ENCODE measurements at regions not wholly inside any gene's neighbourhood (a gene's known extent, or its start where the extent isn't known, plus 50 kb on each side); places are given as distances from the start of the nearest gene placed in this dataset.
"Not testable (repeated sequence)": the region's sequence is repeated elsewhere in the genome, so short reads cannot be mapped to it uniquely, and the experiment has no call there.

DNA sequence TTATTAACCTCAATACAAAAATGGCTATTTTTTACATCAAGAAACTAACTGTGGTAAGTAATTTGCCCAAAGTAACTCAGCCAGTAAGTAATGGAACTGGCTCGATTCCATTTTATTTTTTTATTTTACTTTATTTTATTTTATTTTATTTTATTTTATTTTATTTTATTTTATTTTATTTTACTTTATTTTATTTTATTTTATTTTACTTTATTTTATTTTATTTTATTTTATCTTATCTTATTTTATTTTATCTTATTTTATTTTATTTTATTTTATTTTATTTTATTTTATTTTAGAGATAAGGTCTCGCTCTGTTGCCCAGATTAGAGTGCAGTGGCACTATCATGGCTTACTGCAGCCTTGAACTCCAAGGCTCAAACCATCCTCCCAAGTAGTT, 516.3 kb upstream of the API5 start:
- not testable (repeated sequence) for DNase-seq

DNA sequence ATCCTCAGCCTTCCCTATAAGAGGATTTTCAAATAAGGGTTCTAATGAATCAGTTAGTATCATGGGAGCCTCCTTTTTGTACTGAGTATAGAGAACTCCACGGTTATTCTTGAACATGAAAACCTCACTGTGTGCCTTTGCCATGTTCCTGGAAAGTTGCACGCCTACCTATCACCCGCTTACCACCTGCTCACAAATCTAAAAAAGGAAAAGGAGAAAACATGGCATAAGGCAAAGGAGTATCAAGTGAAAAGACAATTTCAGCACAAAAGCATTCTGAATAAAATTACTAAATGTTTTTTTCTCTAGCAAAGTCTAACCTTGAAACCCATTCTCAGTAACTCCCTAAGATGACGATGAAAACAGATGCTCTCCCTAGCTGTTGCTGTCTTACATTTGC, 511.8 kb upstream of the API5 start:
- DNase-seq: no peak

DNA sequence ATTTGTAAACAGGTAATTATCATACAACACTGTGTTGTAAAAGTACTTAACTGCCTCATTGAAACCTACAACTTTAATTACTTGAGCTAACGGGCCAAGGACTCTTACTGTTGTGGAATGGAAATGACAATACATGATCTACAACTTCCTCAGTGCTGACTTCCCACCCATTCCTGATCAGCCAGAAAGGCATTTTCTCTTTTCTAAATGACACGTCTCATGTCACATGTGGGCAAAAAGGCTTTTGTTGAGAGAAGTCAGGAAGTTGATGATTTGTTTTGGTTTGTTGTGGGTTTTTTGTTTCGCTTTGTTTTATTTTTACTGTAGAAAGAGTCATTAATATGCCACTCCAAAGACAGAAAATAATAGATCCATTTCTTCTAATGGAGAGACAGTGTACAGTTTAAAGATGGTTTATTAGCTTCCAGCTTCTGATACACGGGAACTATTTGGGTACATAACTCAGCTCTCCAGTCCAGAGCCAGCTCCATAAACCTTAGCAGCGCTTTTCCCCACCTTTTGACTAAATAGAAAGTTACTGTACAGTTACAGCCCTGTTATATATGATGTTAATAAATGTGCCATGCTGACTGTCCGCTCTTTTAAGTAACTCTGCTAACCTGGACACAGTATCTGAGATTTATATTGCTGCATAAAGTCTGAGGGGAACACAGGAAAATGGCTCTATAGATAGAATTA, 509.4 kb upstream of the API5 start:
- DNase-seq: no peak

DNA sequence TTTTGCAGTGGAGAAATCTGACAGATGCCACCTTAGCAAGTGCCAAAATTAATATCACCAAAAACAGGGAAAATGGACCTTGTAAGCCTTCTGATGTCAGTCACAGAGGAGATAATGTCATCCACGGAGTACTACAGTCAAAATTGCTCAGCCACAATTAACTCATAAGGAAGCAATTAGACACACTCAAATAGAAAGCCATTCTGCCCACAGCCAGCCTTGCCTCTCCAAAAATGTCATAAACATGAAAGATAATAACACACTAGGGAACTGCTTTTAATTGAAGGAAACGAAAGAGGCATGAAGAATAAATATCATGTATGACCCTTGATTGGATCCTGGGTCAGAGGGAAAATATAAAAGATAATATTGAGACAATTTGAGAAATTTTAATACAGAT, 505.6 kb upstream of the API5 start:
- DNase-seq: no peak

DNA sequence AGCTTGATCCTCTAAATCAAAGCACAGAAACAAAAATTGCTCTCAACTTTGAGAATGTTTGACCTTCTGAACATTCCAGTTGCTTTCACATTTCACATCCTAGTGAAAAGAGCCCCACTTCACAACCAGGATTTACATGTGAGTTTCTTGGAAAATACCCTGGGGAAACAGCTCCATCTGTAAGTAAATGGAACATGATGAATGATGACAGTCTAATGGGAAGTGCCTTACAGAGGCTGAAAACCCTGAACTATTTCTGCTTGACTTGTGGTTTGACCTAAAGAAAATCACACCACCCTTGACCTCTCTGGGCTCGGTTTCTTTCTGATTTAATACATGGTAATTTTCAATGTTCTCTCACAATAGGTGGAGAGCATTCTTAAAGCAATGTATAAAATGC, 499.4 kb upstream of the API5 start:
- DNase-seq: no peak

DNA sequence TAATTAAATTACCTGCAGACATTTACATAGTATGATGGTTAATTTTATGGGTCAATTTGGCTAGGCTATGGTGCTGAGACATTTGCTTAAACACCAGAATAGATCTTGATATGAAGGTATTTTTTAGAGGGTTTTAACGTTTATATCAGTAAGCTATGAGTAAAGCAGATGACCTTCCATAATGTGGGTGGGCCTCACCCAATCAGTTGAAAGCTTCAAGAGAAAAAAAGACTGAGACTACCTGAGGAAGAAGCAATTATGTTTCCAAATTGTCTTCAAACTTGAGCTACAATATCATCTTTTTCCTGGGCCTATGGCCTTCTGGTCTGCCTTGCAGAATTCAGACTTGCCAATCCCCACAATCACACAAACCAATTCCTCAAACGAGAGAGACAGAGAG, 498.8 kb upstream of the API5 start:
- no peak for DNase-seq

DNA sequence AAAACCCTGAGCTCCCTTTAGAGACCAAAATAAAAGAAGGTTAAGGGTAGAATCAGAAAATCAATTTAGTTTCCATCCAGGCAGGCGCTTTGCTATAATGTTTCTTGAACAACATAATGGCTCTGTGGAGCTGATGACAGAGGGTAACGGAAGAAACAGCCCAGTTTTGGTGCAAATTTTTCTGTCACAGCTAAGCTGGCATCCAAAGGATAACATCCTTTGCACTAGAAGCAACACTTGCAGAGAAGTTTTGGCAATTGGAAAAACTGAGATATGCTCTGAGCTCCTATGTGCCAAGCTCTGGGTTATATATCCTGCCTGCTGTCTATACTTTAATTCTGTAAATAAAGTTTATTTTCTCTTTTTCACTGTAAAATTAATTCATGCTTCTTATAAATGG, 495.3 kb upstream of the API5 start:
- no peak for DNase-seq

DNA sequence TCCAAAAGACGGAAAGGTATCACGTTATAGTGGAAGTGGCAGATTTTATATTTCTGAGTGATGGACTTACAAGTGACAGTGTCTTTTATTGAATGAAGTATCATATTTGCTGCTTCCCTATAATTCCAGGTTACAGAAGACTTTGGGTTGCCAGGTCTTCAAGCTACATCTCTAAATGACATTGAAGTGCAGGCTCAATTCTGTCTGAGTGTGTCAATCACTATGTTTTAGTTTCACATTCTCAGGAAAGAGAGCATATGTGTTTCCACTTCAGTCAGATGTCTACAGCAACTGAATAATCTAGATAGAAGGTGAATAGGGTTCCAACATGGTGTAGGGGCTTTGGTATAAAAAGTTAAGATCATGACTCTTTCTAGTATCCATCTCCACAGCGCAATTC, 492.7 kb upstream of the API5 start:
- no peak for DNase-seq

DNA sequence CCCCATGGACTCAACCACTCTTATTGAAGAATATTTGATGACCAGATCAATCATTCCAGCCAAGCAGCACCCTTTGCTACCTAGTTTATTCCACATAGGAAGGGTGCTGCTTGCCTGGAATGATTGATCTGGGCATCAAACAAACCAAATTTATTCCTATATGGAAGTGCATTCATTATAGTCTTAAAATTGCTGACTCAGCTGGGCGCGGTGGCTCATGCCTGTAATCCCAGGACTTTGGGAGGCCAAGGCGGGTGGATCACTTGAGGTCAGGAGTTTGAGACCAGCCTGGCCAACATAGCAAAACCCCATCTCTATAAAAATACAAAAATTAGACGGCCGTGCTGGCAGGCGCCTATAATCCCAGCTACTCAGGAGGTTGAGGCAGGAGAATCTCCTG, 489.6 kb upstream of the API5 start:
- not testable (repeated sequence) for DNase-seq

DNA sequence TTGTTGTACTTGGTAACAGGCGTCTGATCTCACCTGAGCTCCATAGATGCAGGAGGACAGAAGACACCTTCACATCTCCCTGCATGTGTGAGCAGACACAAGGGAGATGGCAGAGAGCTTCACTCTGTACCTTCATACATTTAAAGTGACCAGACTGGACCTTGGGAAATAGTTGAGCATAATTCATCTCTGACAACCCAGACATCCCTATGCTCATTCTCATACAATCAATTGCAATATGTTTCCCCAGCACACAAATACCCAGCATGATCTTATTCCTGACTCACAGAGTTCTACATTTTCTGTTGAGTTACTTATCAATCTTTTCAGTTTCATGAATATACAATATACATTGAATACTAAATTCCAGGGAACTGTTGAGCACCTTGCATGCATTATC, 488.2 kb upstream of the API5 start:
- no peak for DNase-seq

DNA sequence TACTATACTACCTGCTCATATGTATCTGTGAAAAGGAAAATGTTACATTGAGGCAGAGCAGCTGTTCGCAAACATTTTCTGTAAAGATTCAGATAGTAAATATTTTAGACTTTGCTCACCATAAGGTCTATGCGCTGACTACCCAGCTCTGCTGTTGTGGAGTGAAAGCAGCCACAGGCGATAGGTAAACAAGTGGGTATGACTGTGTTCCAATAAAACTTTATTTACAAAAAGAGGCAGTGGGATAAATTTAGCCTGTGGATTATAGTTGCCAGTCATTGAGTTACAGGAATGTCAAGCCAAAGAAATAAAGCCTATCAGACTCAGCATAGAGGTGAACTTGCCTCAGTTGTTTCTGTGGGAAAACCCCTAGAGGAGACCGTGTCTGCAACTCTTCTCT, 487.7 kb upstream of the API5 start:
- no peak for DNase-seq

DNA sequence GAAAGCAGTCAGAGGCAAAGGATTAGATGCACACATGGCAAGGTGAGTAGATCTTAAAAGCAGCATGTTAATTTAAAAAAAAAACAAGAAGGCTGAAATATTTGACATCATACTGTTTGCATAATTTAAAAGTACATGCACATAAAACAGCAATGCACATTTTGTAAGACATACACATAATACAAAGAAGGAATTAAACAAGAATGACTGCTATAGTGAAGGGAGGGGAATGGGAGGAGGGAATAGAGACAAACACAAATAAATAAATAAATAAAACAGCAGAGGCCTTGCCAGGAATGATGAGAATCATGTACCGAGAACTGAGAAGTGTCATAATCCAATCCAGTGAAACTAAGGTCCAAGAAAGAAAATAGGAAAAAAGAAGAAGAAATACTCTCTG, 486.2 kb upstream of the API5 start:
- no peak for DNase-seq

DNA sequence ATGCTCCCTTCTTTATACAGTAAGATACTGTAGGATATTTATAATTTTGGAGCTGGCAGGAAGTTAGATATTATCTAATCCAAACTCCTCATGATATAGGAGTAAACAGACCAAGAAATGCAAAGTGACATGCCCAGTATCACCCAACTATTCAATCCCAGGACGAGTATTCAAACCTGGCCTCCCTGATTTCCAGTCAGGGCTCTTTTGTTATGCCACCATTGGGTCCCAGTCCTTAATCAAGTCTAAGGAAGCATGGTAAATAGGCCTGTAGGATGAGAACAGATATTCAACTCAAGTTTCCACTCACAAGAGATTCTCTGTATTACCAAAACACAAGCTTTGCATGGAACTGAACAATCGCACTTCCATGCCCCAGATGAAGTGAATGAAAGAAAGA, 484.0 kb upstream of the API5 start:
- DNase-seq: no peak

DNA sequence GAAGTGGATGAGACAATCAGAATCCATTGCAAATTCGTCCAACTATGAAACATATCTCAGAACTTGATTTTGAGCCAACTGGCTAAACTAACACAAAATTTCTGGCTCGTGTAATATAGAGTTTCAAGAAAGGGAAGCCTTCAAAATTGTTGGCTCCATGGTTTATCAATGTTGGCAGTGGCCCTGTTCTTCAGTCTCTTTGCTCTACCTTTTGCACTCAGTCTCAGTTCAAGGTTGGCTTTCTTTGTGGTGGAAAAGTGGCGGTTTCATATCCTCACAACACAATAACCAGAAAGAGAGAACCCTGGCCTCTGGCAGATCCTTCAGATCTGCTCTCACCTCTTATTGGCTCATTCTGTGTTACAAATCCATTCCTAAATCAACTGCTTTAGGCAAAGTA, 473.8 kb upstream of the API5 start:
- DNase-seq: no peak

DNA sequence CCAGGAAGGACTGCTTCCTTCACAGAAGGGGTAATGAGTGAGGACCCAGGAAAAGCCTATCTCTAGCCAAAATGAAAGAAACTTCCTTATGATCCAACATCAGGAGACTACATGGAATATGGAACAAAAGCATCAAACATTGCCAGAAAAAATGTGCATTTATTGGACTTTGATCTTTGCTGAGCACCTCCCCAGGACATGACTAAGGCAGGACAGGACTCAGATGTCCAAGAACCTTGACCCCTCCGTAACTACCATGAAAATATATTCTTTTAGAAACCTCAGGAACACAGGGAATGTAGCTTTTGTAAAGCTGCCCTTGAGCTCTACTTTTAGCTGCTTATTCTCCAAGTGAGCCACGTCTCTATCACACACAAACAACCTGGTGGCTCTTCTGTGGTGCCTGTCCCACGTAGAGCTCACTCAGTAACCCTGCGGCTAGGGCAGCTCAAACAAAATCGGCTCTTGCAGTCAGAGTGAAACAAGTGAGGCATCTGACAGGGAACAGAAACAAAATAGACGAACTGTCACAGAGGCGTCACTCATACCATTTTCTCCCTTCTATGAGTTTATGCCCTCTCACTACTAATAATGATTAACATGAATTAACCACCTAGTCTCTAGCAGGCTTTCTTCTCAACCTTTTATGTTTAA, 471.5 kb upstream of the API5 start:
- no peak for DNase-seq

DNA sequence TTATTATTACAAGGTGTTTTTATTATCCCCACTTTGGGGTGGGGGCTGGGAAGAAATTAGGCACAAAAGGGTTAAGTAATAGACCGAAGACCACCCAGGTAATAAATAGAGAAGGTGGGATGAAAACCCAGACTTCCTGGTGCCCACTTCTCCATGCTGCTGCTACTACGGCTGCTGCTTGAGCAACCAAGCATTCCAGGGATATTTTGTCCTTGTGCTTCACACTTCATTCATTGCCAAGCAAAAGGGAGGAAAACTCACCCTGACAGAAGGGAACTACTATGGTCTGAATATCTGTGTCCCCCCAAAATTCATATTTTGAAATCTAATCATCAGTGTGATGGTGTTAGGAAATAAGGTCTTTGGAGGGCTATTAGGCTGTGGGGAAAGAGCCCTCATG, 470.9 kb upstream of the API5 start:
- no peak for DNase-seq

DNA sequence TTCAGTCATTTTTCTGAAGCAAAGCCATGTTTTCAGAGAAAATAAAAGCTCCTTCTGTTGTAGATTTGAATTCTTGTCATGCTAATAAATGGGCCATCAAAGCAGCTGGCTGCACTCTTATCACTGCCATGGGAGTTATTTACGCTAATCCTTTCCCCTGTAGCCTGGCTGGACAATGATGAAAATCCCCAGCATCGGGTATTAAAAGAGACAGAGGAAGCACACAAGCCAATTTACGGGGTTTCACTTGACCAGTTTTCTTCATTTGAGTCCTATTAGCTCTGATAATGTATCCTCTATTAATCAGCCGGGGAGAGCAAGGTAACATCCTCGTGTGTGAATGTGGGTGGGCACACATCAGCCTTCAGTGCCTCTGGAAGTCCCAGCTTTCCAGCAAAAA, 470.2 kb upstream of the API5 start:
- no peak for DNase-seq

DNA sequence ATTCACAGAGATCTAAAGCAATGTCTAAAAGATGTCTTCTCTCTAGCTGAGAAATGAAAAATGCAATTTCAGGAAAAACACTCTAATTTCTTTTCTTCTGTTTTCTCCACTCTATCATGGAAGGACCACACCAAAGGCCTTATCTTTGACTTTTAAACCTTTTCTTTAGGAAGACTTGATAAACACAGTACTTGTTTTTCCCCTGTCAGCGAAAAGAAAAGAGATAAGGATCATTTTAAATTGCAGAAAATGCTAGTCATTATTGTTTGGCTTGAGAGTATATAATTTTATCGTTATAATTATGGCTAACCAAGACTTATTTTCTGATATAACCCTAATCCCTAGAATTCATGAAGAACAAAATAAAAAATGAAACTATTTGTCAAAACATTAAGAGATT, 462.4 kb upstream of the API5 start:
- no peak for DNase-seq

DNA sequence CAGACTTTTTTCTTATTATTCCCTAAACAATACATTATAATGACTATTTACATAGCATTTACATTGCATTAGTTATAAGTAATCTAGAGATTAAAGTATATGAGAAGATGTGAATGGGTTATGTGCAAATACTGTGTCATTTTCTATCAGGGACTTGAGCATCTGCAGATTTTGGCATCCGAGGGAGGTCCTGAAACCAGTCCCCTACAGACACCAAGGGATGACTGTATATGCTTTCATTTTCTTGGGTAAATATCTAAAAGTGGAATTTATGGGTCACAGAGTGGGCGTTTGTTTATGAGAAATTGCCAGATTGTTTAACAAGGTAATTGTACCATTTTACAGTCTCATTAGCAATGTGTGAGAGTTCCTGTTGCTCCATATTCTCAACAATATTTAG, 454.5 kb upstream of the API5 start:
- no peak for DNase-seq

DNA sequence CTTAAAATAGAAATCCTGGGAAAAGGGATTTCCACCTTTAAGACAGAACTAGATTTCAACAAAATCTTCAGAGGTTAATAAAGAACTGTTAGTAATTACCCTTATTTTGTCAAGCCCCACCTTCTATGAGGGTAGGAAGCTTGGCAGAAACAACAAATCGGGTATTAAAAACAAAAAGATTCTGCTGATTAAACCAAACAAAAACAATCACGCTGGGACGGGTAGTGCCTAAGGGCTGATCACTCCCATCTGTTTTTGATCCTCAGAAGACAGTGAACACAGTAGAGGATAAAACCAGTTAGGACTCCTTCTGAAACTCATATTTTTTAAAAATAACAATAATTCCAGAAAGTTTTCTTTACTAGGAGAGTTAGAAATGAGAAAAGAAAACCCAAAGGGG, 441.3 kb upstream of the API5 start:
- no peak for DNase-seq

DNA sequence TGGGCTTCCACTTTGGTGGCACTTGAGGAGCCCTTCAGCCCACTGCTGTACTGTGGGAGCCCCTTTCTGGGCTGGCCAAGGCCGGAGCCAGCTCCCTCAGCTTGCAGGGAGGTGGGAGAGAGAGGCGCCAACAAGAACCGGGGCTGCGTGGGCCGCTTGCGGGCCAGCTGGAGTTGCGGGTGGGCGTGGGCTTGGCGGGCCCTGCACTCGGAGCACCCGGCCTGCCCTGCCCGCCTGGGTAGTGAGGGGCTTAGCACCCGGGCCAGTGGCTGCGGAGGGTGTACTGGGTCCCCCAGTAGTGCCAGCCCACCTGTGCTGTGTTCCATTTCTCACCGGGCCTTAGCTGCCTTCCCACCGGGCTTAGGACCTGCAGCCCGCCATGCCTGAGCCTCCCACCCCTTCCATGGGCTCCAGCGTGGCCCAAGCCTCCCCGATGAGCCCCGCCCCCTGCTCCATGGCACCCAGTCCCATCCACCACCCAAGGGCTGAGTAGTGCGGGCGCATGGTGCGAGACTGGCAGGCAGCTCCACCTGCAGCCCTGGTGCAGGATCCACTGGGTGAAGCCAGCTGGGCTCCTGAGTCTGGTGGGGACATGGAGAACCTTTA, 437.9 kb upstream of the API5 start:
- not testable (repeated sequence) for DNase-seq

DNA sequence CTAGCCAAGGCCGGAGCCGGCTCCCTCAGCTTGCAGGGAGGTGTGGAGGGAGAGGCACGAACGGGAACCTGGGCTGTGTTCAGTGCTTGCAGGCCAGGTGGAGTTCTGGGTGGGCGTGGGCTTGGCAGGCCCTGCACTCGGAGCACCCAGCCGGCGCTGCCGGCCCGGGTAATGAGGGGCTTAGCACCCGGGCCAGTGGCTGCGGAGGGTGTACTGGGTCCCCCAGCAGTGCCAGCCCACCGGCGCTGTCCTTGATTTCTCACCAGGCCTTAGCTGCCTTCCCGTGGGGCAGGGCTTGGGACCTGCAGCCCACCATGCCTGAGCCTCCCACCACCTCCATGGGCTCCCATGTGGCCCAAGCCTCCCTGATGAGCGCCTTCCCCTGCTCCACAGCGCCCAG, 430.5 kb upstream of the API5 start:
- not testable (repeated sequence) for DNase-seq

DNA sequence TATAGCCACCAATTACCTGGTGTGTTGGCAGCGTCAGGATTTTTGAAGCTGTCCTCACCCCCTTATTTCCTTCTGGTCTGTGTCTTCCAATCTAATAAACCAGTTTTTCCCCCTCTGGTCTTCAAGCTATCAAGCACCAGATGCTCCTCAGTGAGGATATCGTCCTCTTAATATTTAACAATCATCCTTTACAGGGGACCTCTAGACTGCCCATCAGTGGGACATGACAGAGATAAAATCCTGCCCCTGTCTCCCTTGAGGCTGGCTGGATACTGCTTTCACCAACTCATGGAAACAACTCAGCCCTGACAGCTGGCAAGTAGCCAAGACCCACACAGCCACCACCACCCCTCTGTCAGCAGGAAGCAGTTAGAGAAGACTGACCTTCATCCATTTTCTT, 421.0 kb upstream of the API5 start:
- no peak for DNase-seq

DNA sequence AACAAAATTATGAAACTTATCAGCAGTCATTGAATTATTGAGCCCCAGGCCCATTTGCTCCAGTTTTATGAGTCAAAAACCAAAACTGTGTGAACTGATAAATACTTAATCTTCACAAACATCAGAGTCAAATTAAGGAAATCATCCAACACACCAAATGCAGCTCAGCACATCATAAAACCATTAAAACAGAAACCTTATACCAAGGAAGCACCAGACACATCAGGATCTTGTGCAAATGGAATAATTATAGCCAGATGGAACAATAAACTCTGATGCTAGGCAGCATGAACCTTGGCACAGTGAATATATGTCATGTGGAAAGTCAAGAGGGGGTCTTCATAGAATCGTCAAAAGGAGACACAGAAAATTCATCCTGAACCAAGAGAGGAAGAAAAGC, 410.7 kb upstream of the API5 start:
- no peak for DNase-seq

DNA sequence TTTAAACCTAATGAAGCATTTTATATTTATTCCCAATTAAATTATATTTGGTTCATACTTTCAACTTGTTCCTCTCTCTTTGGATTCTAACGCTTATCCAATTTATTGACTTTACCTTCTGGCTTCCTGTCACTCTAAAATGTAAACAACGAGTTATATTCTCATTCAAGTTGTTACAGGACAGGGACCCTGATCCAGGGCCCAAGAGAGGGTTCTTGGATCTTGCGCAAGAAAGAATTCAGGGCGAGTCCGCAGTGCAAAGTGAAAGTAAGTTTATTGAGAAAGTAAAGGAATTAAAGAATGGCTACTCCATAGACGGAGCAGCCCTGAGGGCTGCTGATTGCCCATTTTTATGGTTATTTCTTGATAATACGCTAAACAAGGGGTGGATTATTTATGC, 405.6 kb upstream of the API5 start:
- no peak for DNase-seq

All from CD4-positive, alpha-beta T cell treated with Interleukin-21 for 1 hour (primary cell).